ENCODE measurements at regions not wholly inside any gene's neighbourhood (a gene's known extent, or its start where the extent isn't known, plus 50 kb on each side); places are given as distances from the start of the nearest gene placed in this dataset.

DNA sequence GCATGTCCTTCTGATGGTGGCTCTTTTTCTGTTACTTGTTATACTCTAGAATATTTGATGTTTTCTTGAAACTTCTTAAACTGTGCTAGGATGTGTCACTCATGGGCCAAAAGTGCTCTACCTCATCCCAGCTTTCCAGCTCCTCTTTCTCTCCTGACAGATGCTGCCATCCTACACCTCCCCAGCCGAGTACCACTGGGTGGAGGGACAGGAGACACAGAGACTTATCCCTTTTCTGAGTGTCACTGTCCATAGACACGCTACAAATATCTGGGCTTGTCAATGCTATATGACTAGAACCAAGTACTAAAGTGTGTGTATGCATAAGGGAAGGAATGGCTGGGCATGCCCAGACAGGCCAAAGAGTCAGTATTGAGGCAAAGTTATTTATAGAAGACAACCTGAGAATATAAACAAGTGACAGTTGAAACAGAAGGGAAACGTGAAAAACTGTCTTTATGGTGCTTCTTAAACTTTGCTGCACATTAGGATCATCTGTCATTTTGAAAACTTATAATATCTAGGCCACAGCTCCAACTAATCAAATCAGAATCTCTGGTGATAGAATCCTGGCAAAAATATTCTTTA lies 188.0 kb downstream of the CARTPT start:
- dilution Hi-C loops (cut with MboI; ENCODE audit: extremely low pct_ligation_motif_present, low sequenced_read_pairs): no loop called here
- Histone ChIP-seq H3K9me1 (ENCODE audit: control insufficient read depth, extremely low read depth, insufficient read depth, low read length) (no peaks in the 10 kb centered on the region), H3K27ac (ENCODE audit: control insufficient read depth, insufficient read depth, low read length) (peak overlapping the region; percentile 42), H3K4me2 (ENCODE audit: control insufficient read depth, extremely low read depth, insufficient read depth, low read depth, low read length) (peak overlapping the region; percentile 71), H3K9me3 (ENCODE audit: control insufficient read depth, low read depth, low read length) (no peaks in the 10 kb centered on the region), H2AFZ (ENCODE audit: control insufficient read depth, low read length) (peak overlapping the region; percentile 77), H3K27me3 (ENCODE audit: control insufficient read depth, extremely low read depth, insufficient read depth, low read length) (no peaks in the 10 kb centered on the region), H3K4me1 (ENCODE audit: control insufficient read depth, extremely low read depth, insufficient read depth, low read length) (peaks cover 17% of the 10 kb centered on the region), H4K20me1 (ENCODE audit: control insufficient read depth, extremely low read depth, insufficient read depth, low read length) (no peaks in the 10 kb centered on the region), H3K4me3 (ENCODE audit: control insufficient read depth in 2 of 3, extremely low read depth in 1 of 3, insufficient read depth in 2 of 3, low read depth in 1 of 3, low read length in 3 of 3) (no peak overlapping the region), H3K79me2 (ENCODE audit: control insufficient read depth, insufficient read depth, low read length) (no peaks in the 10 kb centered on the region), H3K36me3 (ENCODE audit: control insufficient read depth in 2 of 2, extremely low read depth in 1 of 2, insufficient read depth in 2 of 2, low read length in 2 of 2) (no peaks in the 10 kb centered on the region), H3K9ac (ENCODE audit: control insufficient read depth, extremely low read depth, insufficient read depth, low read length) (no peak overlapping the region)
- FAIRE-seq (peak; percentile 90), DNase-seq (ENCODE audit: low read depth, low spot score) (no peak)
- no peak for TF ChIP-seq EZH2 (IDR thresholded peaks at IDR 0.05; ENCODE audit: low read length)
- TF ChIP-seq CTCF (optimal IDR thresholded peaks at IDR 0.05 in 1 of 3, IDR thresholded peaks at IDR 0.05 in 1 of 3, conservative IDR thresholded peaks at IDR 0.05 in 1 of 3; ENCODE audit: extremely low read depth in 1 of 3, insufficient read depth in 2 of 3, low read length in 3 of 3): no peak

GRCh38 chr5:71907608-71908145 lies 188.6 kb downstream of the CARTPT start:
- dilution Hi-C loops (cut with MboI; ENCODE audit: extremely low pct_ligation_motif_present, low sequenced_read_pairs): no loop called here
- TF ChIP-seq CTCF (optimal IDR thresholded peaks at IDR 0.05 in 1 of 3, IDR thresholded peaks at IDR 0.05 in 1 of 3, conservative IDR thresholded peaks at IDR 0.05 in 1 of 3; ENCODE audit: extremely low read depth in 1 of 3, insufficient read depth in 2 of 3, low read length in 3 of 3) (no peak), EZH2 (IDR thresholded peaks at IDR 0.05; ENCODE audit: low read length) (no peak)
- Histone ChIP-seq H3K9me3 (ENCODE audit: control insufficient read depth, low read depth, low read length) (no peaks in the 10 kb centered on the region), H4K20me1 (ENCODE audit: control insufficient read depth, extremely low read depth, insufficient read depth, low read length) (no peaks in the 10 kb centered on the region), H3K4me1 (ENCODE audit: control insufficient read depth, extremely low read depth, insufficient read depth, low read length) (peaks cover 17% of the 10 kb centered on the region), H3K4me3 (ENCODE audit: control insufficient read depth in 2 of 3, extremely low read depth in 1 of 3, insufficient read depth in 2 of 3, low read depth in 1 of 3, low read length in 3 of 3) (no peak overlapping the region), H3K9me1 (ENCODE audit: control insufficient read depth, extremely low read depth, insufficient read depth, low read length) (no peaks in the 10 kb centered on the region), H3K36me3 (ENCODE audit: control insufficient read depth in 2 of 2, extremely low read depth in 1 of 2, insufficient read depth in 2 of 2, low read length in 2 of 2) (no peaks in the 10 kb centered on the region), H3K27me3 (ENCODE audit: control insufficient read depth, extremely low read depth, insufficient read depth, low read length) (no peaks in the 10 kb centered on the region), H3K79me2 (ENCODE audit: control insufficient read depth, insufficient read depth, low read length) (no peaks in the 10 kb centered on the region), H3K27ac (ENCODE audit: control insufficient read depth, insufficient read depth, low read length) (peak overlapping the region; percentile 27), H3K4me2 (ENCODE audit: control insufficient read depth, extremely low read depth, insufficient read depth, low read depth, low read length) (peak overlapping the region; percentile 71), H2AFZ (ENCODE audit: control insufficient read depth, low read length) (peak overlapping the region; percentile 76), H3K9ac (ENCODE audit: control insufficient read depth, extremely low read depth, insufficient read depth, low read length) (no peak overlapping the region)
- peak; percentile 32 for FAIRE-seq
- DNase-seq (ENCODE audit: low read depth, low spot score): no peak
